Psoas muscle (tissue), 7 donors: ENCODE measurements at regions not wholly inside any gene's neighbourhood (a gene's known extent, or its start where the extent isn't known, plus 50 kb on each side); places are given as distances from the start of the nearest gene placed in this dataset.
"Not testable (repeated sequence)": the region's sequence is repeated elsewhere in the genome, so short reads cannot be mapped to it uniquely, and the experiment has no call there.

Experiments used
- ATAC-seq, 4 donors: fragments of 200-7000 bp; cut with Tn5 transposase; one replicate each; pipeline ENCODE4 v1.9.1; 2020; ENCODE audit warnings: moderate library complexity in 3 of 4, mild to moderate bottlenecking in 2 of 4
- DNase-seq, 2 donors: peaks; one replicate each; pipeline ENCODE4 v3.0.0-alpha.2; 2020
- H3K27ac ChIP-seq: fragments of 200-600 bp; one replicate; pipeline ENCODE4 v1.8.0; 2022
- H3K27me3 ChIP-seq, 3 donors: fragments of 200-600 bp in 1 of 3; one replicate each; pipeline versions ENCODE4 v1.6.1 to v1.8.0; 2013 to 2022; ENCODE audit warnings: low read length in 2 of 3, mild to moderate bottlenecking in 2 of 3, moderate library complexity in 1 of 3; ENCODE audit not compliant: insufficient read depth in 3 of 3
- H3K36me3 ChIP-seq, 2 donors: fragments of 200-600 bp in 1 of 2; one replicate each; pipeline versions ENCODE4 v1.6.1 to v1.8.0; 2013 to 2022; ENCODE audit warnings: low read depth in 1 of 2, mild to moderate bottlenecking in 1 of 2, moderate library complexity in 1 of 2; ENCODE audit not compliant: insufficient read depth in 1 of 2
- H3K4me1 ChIP-seq: fragments of 200-600 bp; one replicate; pipeline ENCODE4 v1.8.0; 2022
- H3K4me3 ChIP-seq: fragments of 200-600 bp; one replicate; pipeline ENCODE4 v1.8.0; 2022; ENCODE audit warnings: mild to moderate bottlenecking
- H3K9me3 ChIP-seq: fragments of 200-600 bp; one replicate; pipeline ENCODE4 v1.8.0; 2022
- CTCF ChIP-seq: fragments of 200-600 bp; IDR thresholded peaks from one replicate; pipeline ENCODE4 v1.8.0; 2022; ENCODE audit warnings: antibody characterized with exemption
- WGBS, 3 donors: extraction: QIAGEN DNeasy Blood & Tissue Kit; methylation state at CpG; one replicate each; pipeline versions ENCODE4 v1.1.6 to v1.1.7; 2013; 5-methylcytosine and 5-hydroxymethylcytosine counted together
- intact Hi-C, 2 donors: fragments of 100-400 bp; cut with DNase I; formaldehyde crosslinking; loops; one replicate each; pipeline versions ENCODE4 v1.11.0 to v1.14.2; 2022
- donor health status: healthy with polysubstance abuse.
- donor health status: DM: no; HTN: no; CAD: no; lungs with moderate emphysema.
- donor health status: Bipolar disorder and iron deficiency.
- donor health status: healthy.
- donor health status: DM: yes; HTN: yes; CAD: no.
- donor health status: DM: no; HTN: no; CAD: no.
- donor health status: DM: yes; HTN: yes; CAD: no.

DNA sequence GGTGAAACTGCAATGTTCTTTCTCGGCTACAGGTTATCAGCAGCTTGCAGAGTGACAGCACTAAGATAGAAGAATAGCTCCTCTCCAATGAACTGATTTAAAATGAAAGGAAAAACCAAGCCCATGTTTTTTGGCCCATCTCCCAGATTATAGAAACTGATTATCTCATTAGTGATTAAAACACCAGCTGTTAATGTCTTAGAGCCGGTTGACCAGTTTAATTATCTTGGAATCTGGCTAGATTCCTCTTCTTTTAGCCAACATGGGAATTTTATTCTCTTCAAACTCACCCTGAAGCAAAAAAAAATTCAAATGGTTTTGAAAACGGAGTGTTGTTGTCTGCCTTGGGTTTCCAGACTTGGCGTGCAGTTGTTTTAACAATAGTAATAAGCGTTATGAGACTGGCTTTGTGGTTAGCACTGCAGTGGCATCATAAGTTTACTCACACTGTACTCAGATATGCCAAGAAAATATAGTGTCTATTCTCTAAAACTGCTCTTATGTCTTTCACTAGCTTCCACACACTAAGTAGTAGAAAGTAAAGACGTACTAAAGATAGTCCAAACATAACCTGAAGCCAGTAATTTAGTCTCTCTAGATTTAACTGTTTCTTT lies 665.3 kb downstream of the STK39 start:
- ATAC-seq (no peak), DNase-seq (no peak)
- H3K4me1 ChIP-seq = peaks cover 5% of the 10 kb centered on the region
- no peak overlapping the region for H3K4me3 ChIP-seq
- no peak for TF ChIP-seq CTCF
- no peaks in the 10 kb centered on the region for H3K36me3 ChIP-seq
- no peaks in the 10 kb centered on the region for H3K9me3 ChIP-seq
- intact Hi-C loops = no loop called here
- 23 to 42% (median 24%) methylated on average over 6 of the region's 6 CpGs for WGBS, 3 donors
- H3K27ac ChIP-seq = no peak overlapping the region
- H3K27me3 ChIP-seq = no peaks in the 10 kb centered on the region

DNA sequence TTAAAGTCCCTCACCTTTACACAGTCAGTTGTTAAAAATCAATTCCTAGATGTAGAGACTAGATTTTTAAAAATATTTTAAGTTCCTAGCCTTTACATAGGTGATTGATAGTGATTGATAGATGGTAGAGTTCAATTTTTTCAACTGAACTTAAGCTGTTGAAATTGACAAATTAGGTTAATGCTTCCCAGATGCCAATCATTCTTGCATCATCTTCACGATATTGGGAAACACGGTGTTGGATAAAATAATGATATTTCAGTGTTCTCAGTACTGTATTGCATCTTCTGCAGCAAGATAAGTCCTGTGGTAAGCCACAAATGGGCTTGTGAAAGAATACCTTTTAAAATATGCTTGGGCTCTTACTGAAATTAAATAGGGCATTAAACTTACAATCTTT lies 667.6 kb downstream of the STK39 start:
- no peak for TF ChIP-seq CTCF
- ATAC-seq (no peak), DNase-seq (no peak)
- no peaks in the 10 kb centered on the region for H3K27me3 ChIP-seq
- H3K27ac ChIP-seq = no peak overlapping the region
- H3K36me3 ChIP-seq = no peaks in the 10 kb centered on the region
- no peaks in the 10 kb centered on the region for H3K9me3 ChIP-seq
- intact Hi-C loops = no loop called here
- H3K4me1 ChIP-seq = peaks cover 5% of the 10 kb centered on the region
- WGBS, 3 donors = 71 to 76% (median 74%) methylated on average over 2 of the region's 2 CpGs
- H3K4me3 ChIP-seq = no peak overlapping the region

GRCh38 chr2:167575276-167575675 lies 672.1 kb downstream of the STK39 start:
- DNase-seq (no peak), ATAC-seq (no peak)
- H3K9me3 ChIP-seq = no peaks in the 10 kb centered on the region
- no peaks in the 10 kb centered on the region for H3K36me3 ChIP-seq
- no peak for TF ChIP-seq CTCF
- H3K27me3 ChIP-seq = no peaks in the 10 kb centered on the region
- no peak overlapping the region for H3K27ac ChIP-seq
- no peaks in the 10 kb centered on the region for H3K4me1 ChIP-seq
- H3K4me3 ChIP-seq = no peak overlapping the region
- intact Hi-C loops = no loop called here

DNA sequence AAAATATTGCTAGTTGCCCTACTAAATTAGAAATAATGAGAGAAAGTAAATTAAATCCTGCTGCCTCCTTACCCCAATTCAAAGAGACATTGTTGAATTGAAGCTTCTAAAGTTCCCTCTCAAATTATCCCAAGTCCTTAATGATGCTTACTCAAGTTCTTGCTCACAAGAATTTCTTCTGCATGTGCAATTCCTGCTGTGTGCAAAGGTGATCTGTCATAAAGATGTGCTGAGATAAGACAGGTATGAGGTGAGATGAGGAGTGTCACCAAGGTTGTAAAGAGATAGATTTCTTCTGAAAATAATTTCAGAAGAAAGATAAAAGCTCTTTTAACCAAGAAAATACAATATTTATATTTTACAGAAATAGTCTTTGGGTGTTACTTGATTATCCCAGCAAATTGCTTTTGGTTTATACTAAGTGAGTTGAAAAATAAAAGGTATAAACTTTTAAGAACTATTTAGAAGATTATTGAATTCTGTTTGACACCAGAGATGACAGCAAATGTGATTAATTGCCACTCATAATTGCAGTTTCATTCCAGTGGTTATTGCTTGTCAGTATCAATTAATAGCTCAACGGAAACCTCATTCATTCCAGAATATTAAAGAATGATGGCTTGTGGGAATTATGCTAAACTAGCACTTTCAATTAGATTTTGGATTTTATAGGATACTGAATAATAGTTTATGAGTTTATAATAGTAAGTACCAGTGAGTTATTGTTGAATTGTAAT lies 674.3 kb downstream of the STK39 start:
- DNase-seq (no peak), ATAC-seq (no peak)
- no peak overlapping the region for H3K4me3 ChIP-seq
- 76 to 88% (median 81%) methylated on average over 1 of the region's 1 CpG for WGBS, 3 donors
- H3K27me3 ChIP-seq = no peaks in the 10 kb centered on the region
- H3K36me3 ChIP-seq = no peaks in the 10 kb centered on the region
- no peak for TF ChIP-seq CTCF
- no peaks in the 10 kb centered on the region for H3K4me1 ChIP-seq
- no peaks in the 10 kb centered on the region for H3K9me3 ChIP-seq
- intact Hi-C loops = no loop called here
- H3K27ac ChIP-seq = no peak overlapping the region

GRCh38 chr2:167570370-167570769 lies 677.0 kb downstream of the STK39 start:
- WGBS, 3 donors = 94 to 97% (median 95%) methylated on average over 3 of the region's 3 CpGs

GRCh38 chr2:167563885-167564619 lies 675.8 kb downstream of the XIRP2 start:
- DNase-seq, intact Hi-C loops: not testable (repeated sequence)
- 85 to 94% (median 93%) methylated on average over 14 to 52 of the region's 66 CpGs for WGBS, 3 donors

More at GRCh38 chr2:167570370-167570769, 677.0 kb downstream of the STK39 start:
- H3K4me3 ChIP-seq = no peak overlapping the region
- H3K27ac ChIP-seq = no peak overlapping the region
- no peak for ATAC-seq
- DNase-seq = no peak
- no peaks in the 10 kb centered on the region for H3K27me3 ChIP-seq
- no peaks in the 10 kb centered on the region for H3K4me1 ChIP-seq
- no peaks in the 10 kb centered on the region for H3K9me3 ChIP-seq
- no peak for TF ChIP-seq CTCF
- intact Hi-C loops = no loop called here
- no peaks in the 10 kb centered on the region for H3K36me3 ChIP-seq

More at GRCh38 chr2:167563885-167564619, 675.8 kb downstream of the XIRP2 start:
- not testable (repeated sequence) for H3K4me3 ChIP-seq, H3K27ac ChIP-seq, H3K9me3 ChIP-seq, H3K4me1 ChIP-seq, ATAC-seq, H3K27me3 ChIP-seq, H3K36me3 ChIP-seq
